Stimulated activated CD4-positive, alpha-beta T cell treated with anti-CD3 and anti-CD28 coated beads, Interleukin-4, amount 100 ng/mL, for 1 hour (primary cell): ENCODE measurements at regions not wholly inside any gene's neighbourhood (a gene's known extent, or its start where the extent isn't known, plus 50 kb on each side); places are given as distances from the start of the nearest gene placed in this dataset.

Experiments used
- DNase-seq: peaks from one replicate; pipeline ENCODE4 v3.0.0-alpha.2; 2020

- no peak for DNase-seq
These were observed 1312.0 kb upstream of the WWC1 start for GRCh38 chr5:166979307-166979895.

DNA sequence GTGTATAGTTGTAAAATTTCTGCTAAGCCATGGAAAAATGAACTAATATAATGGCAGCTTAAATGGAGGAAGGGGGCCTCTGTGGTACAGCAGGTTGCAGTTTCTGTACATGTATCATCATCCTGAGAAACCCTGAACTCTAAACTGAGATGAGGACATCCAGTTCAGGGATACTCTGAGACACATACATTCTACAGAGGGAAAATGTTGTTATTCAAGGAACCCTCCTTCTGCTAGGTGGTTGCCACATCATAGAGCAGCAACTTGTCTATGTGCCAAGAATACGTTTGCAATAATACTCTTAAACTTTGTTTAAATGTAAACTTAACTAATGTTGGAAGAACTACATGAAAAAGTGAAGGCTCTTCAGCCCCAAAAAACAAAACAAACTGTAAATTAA, 1310.8 kb upstream of the WWC1 start:
- DNase-seq, result no peak

- DNase-seq, result no peak
These were observed 1309.2 kb upstream of the WWC1 start for GRCh38 chr5:166982226-166982625.

DNA sequence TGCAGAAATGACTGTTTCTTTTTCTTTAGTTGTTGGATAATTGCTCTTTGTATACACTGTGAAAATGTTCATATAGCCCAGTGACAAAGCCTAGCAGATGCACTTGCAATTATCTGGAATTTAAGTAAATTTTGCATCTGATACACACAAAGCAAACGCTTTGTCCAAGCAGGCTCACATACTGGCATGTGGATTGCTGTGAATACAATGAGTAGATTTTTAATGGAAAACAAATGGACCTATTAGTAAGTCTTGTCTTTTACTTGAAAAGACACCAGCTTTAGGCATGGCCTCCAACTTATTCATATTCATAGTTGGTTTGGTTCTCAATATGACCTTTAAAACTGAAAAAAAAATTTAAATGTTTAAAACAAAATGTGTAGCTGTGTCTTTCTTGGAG, 1299.8 kb upstream of the WWC1 start:
- no peak for DNase-seq

DNA sequence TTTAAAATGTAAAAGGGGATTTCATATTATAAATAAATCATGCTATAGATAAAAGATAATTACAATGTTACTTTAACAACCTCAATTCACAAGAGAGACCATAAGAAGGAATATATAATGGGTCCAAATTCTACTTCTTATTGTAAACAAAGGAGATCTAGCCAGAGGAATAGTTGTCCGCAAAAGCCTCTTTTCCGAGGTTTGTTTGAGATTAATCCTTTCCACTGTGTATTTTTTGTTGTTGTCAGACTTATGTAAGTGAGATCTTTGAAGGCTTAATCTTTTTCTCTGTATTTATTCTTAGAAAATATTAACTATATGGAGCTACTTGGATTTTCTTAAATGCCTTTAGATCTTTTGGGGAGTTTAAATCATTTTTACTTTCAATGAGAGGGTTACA, 1299.3 kb upstream of the WWC1 start:
- DNase-seq, result no peak

DNA sequence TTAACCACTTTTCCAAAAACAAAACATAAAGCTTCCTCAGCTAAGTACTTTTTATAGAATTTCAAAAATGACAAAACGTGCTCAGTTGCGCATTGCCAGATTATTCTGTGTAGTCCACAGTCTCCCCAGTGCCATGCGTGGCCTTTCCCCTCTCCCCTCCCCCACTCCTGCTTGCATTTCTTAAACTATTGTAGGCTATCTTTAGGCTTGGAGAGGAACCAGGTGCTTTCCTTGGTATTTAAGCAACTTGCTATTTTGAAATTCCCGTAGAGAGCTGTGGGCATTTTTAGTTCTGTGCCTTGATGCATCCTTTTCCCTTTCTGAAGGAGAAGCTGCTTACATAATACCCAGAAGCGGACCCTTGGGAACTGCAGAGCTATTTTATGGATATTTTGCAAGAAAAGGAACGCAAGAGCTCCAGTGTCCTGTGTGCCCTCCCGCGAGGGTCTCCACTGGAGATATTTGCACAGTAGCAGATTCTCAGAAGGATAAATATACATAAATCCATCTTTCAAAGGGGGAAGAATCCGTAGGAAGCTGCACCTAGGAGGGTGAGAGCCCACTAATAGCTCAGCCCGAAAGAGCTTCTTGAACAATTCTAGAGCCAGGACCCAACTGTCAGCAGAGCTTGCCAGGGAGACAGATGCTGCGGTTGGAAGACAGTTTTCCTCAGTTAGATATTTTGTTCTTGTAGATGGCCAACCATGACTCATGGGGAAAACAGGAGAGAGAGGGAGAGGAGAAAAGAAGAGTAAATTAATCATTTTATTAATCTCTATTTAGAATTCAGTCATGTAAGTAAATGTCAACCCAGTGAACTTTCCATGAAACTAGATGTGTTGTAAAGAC, 1298.3 kb upstream of the WWC1 start:
- DNase-seq, result no peak

GRCh38 chr5:166994226-166994625, 1297.2 kb upstream of the WWC1 start:
- DNase-seq, result no peak

- DNase-seq, result no peak
These were observed 1290.2 kb upstream of the WWC1 start for GRCh38 chr5:167001246-167001645.

- DNase-seq, result no peak
These were observed 1282.7 kb upstream of the WWC1 start for GRCh38 chr5:167008705-167009104.

DNA sequence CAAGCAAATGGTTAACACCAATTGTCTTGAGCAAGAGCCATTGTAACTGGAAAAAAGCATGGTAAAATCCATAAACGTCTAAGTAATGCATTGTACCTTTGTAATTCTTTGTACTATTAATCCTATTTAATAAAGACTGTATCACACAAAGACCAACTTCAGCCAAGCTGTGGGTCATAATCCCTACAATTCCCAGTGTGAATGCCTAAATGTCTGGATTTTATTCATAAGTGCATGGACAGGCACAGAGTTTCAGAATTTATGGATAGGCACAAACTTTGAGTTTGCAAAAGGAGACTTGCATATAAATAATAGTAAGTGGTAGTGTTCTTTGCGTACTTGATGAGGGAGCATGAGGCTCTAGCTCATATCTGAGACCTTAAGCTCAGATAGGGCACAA, 1280.2 kb upstream of the WWC1 start:
- no peak for DNase-seq

DNA sequence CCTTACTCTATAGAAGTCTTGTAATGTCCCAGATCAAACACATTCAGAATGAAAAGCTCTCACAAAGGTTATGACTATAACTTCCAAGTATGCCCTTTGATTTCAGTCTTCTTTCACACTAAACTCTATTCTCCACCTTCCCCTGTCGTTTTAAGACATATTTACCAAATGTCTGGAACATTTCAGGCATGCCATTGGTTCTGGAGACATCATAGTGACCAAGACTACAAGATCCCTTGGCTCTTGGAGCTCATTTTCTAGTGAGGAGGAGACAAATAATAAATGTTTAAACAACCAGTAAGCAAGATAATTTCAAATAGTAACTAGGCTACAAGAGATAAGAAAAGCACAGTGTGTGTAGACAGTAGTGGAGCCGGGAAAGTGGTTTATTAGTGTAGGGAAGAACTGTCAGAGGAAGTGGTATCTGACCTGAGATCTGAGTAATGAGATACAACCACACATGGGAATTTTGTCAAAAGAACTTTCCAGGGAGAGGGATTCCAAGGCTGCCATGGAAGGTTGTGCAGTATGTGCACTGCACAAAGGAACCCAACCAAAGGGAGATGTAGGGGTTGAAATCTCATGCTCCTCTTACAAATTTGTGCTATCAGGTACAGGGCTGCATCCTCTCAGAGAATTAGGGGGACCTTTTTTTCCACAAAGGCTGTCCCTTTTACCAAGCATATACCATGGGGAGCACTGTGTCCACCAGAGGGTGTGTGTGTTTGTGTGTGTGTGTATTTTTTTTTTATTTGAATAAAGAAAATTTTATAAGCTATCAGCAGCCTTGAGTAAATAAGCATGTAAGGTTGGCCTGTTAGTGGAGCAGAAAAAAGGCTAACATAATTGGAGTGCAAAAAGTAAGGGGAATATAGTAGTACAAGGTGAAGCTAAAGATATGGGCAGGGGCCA, 1279.1 kb upstream of the WWC1 start:
- DNase-seq, result no peak

GRCh38 chr5:167014401-167015056, 1276.9 kb upstream of the WWC1 start:
- DNase-seq, result no peak

GRCh38 chr5:167020418-167020817, 1271.0 kb upstream of the WWC1 start:
- no peak for DNase-seq

DNA sequence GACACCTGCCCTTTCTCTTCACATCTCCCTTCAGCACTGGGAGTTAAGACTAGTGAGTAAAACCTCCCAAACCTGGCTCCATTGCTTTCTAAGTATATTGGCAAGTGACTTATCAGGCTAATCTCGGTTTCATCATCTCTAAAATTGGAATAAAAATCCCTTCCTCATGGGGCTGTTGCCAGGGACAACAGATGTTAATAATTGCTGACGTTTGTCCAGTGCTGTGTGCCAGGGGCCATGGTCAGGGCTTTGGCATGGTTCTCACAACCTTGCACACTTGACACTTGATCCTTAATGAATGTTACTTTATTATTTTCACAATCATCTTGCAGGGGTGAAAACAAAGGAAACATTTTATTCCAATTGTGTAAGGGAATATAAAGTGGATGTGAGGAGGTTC, 1262.0 kb upstream of the WWC1 start:
- no peak for DNase-seq

GRCh38 chr5:167030500-167031120, 1260.8 kb upstream of the WWC1 start:
- DNase-seq, result no peak

DNA sequence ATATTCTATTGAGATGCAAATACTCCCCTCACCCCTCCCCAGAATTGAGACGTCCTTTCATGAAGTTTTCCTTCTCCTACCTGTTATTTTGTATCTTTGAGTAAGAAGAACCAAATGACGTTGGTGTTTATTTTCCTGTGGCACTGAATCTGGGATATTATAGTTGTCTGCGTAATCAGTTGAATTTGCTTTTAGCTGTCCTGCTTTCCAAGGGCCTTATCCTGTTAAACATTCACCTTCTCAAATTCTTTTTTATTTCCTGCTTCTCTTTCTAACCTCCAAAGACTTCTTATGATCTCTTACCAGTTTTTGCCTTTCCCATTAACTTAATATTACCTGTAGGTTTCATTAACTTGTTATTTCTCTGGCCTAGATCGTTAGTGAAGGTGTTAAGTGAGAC, 1254.9 kb upstream of the WWC1 start:
- DNase-seq, result no peak

DNA sequence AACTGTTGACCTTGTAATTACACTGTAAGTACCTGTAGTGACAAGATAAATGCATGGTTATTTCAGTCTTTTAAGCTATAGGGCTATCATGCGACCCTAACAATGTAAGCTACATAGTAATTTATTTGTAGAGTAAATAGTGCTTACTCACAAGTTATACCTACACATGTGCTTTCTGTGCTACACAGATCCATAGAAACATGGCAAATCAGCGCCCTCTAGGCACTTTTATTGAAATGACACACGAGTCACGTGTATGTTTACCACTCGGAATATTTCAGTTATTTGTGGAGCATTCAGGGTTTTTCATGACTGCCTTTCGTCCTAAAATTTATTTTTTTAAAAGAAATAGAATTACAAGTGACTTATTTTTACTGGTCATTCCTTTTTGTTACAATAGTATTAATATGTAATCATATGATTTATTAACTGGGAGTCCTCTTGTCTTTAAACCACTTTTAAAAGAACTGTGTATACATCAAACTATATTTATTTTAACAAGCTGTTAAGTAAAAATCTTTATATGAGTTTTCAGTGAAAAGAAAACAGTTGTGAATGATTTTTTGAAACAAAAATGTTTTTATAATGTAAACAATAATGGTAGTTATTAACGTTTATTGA, 1242.3 kb upstream of the WWC1 start:
- DNase-seq, result no peak

DNA sequence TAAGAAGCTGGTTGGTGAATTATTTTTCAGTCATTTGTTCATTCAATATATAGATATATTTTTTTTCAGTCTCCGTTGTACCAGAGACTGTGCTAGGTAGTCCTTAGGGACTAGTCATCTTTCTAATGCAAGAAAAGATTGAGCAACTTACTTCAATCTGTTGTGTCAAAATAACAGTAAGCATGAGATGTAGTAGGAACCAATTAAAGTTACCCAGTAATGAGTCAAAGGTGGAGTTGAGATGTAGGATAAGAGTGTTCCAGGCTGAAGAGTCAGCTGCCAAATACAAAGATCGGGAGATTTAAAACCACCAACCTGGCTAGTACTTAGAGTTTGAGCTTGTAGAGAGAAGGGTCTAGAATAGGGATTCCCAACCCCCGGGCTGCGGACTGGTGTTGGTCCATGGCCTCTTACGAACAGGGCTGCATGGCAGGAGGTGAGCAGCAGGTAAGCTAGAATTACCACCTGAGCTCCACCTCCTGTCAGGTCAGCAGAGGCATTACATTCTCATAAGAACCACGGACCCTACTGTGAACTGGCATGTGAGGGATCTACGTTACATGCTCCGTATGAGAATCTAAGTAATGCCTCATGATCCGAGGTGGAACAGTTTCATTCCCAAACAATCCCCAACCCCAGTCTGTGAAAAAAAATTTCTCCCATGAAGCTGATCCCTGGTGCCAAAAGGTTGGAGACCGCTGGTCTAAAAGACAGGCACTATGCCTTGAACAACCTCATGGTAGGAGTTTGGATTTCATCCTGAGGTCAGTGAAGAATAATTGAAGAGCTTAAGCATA, 1241.5 kb upstream of the WWC1 start:
- no peak for DNase-seq

DNA sequence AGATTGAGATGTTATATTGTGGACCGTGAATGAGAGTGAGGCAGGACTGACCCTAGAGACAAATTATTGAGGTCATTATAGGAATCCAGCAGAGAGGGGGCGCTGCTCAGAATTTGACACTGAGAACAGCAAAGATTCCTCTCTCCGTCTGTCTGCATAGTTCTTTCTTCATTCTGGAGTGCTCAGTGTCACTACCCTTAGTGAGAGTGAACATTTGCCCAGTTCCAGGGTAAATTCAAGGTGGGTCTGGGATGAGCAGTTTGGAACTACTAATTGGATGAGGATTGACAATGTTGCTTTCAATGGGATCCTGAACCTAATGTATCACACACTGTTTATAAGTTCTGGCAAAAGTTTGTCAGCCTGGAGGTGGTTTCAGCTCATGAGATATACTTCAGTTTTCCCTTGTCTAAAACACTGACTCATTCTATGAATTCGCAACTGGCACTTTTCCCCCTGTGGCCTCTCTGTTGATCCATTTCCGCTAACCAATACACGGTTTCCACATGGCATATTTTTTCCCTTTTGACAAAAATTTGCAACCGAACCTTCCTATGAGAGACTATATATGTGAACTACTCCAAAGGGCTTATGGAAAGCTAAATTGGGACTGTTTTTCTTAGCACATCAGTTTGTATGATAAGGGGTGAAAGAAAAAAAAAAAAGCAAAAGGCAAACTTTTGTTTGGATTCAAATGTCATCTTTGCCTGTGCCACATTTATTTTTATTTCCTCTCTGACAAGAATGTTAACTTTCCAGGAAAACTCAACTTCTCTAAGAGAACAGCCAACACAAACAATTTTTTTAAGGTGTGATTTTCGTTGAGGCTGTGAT, 1240.7 kb upstream of the WWC1 start:
- DNase-seq, result no peak

DNA sequence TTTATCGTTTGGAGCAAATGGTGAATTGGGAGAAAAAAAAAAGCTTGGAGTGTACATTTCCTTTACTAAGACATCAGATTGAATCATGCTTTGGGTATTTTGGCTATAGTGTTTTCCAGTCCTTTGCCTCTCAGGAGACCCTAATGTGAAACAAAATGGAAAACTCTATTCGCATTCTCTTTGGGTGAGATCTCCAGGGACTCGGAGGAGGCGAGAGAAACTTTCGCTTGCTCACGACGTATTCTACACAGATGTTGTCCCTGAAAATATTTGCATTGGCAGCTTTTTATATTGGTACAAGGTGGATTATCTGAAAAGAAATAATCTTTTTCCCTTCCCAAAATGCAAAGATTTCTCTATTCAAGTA, 1240.1 kb upstream of the WWC1 start:
- DNase-seq, result no peak
